ENCODE measurements at regions not wholly inside any gene's neighbourhood (a gene's known extent, or its start where the extent isn't known, plus 50 kb on each side); places are given as distances from the start of the nearest gene placed in this dataset.
"Not testable (repeated sequence)": the region's sequence is repeated elsewhere in the genome, so short reads cannot be mapped to it uniquely, and the experiment has no call there.

DNA sequence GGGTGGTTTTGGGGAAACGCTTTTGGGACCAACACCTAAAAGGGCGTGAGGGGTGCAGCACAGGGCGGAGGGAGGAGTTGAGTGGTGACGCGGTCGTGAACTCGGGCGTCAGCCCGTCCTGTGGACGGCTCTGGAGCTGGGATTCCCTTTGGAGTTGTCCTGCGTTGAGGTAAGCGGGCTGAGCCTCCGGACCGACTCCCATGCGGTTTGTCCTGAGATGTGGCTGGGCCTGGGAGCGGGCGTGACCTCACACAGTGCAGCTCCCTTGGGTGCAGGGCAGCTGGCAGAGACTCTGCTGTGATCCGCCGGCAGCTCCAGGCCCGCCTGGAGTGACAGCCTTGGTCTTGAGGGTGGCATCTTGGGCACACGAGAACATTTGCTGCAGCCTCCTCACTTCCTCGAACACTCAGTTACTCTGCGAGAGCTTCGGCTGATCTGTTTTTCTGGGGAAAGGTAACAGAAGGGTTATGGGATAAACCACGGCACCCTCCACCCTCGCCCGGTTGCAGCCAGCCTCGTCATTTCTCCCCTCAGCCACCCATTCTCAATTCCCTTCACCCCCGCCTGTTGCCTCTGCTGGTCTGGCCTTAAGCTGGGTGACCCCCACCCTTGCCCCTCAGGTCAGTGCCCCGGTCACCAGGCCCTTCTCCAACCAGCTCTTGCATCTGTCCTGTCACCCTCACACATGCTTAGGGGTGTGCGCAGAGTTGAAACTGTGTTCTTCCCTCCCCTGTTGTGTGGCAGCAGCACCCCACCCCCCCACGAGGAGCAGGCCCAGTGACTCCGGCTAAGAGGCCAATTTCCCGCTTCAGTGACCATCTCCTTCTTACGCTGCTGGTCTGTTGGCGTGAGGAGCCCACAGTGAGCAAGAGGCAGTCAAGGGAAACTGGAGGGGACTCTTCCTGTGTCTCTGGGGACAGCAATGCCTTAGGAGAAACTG, 94.2 kb upstream of the COL5A1 start:
- no peak for DNase-seq

DNA sequence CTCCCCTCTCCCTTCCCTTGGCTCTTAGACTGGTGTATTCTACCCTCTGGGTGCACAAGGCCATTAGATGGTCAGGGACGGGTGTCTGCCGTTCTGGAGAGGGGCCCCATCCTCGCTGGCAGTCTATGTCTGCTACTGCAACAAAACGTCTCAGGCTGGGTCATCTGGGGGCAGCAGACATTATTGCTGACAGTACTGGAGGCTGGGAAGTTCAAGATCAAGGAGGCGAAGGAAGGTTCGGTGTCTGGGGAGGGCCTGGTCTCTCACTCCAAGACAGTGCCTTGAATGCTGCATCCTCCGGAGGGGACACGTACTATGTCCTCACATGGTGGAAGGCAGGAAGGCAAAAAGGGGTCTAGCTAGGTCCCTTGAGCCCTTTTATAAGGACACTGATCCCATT, 93.4 kb upstream of the COL5A1 start:
- DNase-seq, result no peak

GRCh38 chr9:134548618-134549017, 93.0 kb upstream of the COL5A1 start:
- no peak for DNase-seq

GRCh38 chr9:134549336-134549735, 92.3 kb upstream of the COL5A1 start:
- DNase-seq, result no peak

GRCh38 chr9:134550081-134550480, 91.5 kb upstream of the COL5A1 start:
- DNase-seq, result not testable (repeated sequence)

DNA sequence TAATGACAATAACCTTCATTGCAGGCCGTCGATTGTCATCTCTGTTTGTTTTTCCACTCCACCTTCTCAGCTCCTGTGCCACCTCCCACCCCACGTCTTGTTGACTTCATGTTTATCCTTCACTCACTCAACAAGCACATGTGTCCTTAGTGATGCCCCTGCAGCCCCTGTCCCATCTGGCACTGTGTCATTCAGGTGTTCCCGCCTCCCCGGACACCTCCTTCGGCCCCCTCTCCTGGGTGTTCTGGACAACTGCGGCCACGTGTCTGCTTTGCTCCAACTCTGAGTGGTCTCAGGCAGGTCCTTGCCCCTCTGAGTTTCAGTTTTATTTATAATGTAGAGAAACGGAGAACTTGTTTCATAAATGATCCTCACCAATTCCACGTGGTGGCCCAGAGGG, 91.0 kb upstream of the COL5A1 start:
- no peak for DNase-seq

- DNase-seq, result no peak
These were observed 90.4 kb upstream of the COL5A1 start for GRCh38 chr9:134551176-134551575.

DNA sequence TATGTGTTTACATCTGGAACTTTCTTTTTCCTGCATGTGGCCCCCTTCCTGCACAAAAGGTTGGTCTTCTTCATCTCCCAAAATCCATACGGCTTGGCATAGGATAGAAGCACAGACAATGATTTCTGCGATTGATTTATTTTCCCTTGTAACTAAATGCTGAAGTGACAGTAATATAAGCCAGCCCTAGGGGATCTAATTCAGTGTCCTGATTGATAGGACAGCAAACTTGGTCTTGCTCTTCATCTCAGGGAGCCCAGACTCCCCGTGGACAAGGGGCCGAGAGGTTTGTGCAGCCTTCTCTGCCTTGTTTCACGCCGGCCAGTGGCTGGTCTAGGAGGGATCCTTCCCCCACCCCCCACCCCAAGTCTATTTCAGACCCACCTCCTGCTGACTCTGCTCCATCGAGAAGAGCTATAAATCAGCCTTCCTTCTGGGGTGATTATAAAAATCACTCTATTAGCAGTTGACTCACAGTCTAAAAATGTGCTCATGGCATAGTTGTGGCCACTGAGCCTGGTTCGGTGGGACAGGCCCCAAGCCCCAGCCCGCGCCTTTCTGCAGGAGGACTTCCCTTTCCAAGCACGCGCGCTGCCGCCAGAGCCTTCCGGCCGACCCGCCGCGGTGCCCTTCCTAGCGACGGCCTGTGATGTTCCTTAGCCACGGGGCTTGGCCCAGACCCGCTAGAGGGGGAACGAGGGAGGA, 89.8 kb upstream of the COL5A1 start:
- DNase-seq, result peak; percentile 60

DNA sequence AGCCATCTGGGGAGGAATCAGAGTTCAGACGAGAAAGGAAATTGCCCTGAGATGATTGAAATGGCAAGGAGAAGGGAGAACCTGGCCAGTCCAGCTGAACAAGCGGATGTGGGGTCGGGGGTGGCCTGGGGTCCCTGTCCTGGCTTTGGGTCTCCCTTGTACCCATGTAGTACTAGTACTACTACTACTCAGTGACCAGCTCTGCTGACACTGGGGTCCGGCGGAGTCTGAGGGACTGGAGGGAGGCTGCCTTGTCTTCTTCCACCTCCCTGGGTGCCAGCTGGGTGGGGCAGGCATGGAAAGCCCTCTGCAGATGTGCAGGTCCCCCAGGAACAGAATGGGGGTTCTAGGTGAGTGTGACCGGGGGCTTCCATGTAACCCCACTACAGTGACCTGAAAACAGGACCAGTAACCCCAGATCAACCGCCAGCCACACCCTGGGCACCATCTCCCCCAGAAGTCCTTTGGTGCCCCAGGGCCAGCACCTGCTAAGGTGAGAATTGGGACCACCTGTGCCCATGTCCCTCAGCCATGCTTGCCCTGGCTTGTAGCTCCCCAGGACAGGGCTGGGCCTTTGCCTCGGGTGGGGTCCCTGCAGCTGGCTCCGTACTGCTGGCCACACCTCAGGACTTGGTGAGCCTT, 89.1 kb upstream of the COL5A1 start:
- DNase-seq, result no peak

DNA sequence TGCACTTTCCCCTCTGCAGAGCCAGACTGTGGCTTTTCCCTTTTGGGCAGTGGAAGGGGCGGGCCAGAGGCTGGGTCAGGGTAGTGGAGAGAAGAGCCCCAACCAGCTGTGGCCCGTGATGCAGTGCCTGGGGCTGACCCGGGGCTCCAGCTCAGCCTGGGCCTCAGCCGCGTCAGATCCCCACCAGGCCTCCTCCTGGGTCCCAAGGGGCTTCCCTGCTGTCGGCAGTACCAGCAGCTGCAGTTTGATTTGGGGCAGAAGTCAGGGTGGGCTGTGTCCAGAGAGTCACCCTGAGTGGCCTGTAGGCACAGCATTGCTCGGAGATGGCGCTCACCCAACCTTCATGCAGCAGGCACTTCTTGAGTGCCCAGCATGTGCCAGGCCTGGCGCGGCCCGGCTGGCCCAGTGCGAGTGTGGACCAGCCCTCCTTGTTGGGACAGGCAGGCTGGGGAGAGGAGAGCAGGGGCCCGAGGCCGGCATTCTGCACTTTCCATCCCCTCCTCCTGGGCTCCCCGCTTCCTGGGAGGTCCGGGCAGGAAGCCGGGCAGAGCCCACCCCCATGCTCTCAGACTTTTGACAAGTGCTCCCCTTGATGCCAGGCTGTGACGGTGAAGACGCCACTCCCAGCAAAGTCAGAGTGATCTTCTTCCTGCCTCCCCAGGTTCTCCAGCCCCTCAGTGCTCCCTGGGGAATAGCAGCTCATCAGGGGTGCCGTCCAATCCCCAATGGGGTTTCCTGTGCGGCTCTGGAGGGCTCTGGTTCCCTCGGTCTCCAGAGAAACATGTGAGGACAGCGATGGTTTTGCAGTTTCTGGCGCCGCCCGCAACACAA, 88.3 kb upstream of the COL5A1 start:
- no peak for DNase-seq

- no peak for DNase-seq
These were observed 87.6 kb upstream of the COL5A1 start for GRCh38 chr9:134553996-134554372.

DNA sequence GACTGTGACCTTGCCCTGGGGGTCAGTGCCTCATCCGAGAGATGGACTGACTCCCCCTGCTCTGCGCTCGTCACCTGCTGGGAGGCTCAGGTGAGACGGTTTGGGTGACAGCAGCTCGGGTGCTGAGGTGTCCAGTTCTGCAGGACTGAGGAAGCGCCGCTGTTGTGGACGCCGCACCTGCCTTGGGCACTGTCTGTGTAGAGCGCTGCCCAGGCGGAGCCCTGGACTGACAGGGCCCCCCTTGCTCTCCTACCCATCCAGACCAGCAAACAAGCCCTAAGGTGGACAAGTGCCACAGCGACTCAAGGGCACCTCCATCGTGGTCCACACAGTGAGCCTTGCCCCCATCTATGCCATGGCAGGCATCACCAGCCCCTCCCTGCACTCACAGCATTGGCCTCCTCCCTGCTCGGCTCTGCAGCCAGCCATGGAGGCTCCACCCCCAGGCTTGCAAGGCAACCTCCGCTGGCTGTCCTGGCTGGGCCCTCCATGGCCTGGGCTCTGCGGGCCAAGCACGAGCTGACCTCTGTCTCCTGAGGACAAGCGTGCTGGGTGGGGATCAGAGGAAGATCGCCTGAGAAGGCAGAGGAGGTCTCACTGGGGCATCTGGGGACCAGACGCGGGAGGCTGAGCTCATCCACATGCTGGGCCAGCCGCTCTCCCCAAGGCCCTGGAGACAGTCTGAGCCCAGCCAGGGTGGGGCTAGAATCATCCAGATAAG, 87.1 kb upstream of the COL5A1 start:
- DNase-seq, result no peak

DNA sequence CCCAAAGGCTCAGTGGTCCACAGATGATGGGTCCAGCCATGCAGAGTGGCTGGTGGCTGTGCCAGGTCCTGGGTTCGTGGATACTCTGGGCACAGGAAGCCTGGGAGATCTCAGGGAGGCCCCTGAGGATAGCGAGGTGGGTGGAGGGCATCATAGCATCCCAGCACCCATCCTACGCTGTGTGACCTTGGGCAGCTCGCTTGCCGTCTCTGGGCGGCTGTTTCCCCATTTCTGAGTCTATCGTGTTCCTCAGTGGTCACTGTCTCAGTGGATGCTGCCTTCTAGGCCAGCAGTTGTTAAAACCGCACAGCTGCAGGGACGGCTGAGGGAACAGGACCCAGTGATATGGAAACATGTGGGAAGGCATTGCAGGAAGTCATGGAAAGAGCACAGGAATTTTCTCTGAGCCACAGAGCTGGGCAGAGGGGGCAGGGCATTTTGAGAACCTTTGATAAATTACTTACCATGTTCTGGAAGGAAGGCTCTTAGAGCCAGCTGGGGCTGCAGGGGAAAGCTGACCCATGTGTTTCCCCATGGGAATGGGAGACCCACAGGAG, 86.4 kb upstream of the COL5A1 start:
- DNase-seq, result no peak

GRCh38 chr9:134556531-134557068, 85.0 kb upstream of the COL5A1 start:
- no peak for DNase-seq

- DNase-seq, result no peak
These were observed 84.3 kb upstream of the COL5A1 start for GRCh38 chr9:134557331-134557730.

DNA sequence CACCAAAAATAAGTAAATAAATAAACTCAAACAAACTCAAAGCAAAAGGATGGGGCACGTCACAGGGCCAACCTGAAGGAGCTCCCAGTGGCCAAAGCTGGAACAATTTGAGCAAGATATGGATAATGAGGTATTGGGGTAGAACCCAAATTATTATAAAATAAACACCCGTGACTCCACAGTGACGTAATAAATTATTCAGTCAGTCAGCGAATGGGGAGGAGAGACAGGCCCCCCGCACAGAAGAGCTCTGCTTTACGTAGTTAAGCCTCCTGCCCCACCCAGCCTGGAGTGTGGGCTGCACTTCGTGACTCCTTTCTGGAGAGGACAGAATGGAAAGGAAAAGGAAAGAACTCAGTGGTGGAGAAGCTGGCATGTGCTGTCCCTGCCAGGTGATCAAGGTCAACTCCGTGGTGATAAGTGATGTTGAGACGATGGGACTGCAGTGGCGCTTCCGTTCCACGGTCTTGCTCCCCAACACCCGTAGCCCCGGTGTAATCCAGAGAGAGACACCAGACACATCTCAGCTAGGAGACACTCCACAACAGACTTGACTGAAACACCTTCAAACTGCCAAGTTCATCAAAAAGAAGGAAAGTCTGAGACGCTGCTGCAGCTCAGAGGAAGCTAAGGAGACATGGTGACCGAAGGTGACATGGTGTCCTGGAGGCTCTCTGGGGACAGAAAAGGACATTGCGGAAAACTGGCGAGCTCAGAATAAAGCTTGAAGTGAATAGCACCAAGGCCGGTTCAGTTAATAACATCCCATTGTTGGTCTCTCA, 83.3 kb upstream of the COL5A1 start:
- DNase-seq, result no peak

DNA sequence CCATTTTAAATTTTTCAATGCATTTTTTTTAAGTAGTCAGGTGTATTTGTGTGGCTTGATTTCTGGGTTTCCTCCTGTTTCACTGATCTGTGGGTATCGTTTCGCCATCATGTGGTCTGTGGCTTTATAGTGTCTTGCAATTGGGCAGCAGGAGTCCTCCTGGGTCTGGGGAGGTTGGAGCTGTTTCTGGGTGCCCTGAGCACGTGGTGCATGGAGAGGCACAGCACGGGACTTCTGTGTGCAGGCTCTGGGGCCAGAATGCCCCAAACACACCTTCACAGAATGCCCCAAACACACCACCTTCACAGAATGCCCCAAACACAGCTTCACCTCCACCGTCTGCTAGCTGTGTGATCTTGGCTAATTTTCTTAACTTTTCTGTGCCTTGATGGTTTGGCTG, 82.6 kb upstream of the COL5A1 start:
- DNase-seq, result no peak

DNA sequence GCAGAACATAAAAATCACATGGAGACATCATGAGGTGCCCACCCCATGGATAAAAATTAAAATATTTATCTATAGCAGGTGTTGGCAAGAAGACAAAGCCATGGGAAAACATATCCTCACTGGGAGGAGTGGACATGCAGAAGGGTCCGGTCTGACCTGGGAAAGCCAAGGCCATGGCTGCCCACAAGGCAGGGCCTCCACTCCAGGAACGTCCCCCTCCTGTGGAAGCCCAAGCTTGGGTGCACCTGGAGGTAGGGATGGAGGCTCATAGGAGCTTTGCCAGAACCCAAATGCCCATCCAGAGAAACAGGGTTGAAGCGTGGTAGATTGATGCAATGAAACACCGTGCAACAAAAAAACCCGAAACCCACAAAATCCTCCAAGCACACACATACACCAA, 81.4 kb upstream of the COL5A1 start:
- DNase-seq, result no peak

DNA sequence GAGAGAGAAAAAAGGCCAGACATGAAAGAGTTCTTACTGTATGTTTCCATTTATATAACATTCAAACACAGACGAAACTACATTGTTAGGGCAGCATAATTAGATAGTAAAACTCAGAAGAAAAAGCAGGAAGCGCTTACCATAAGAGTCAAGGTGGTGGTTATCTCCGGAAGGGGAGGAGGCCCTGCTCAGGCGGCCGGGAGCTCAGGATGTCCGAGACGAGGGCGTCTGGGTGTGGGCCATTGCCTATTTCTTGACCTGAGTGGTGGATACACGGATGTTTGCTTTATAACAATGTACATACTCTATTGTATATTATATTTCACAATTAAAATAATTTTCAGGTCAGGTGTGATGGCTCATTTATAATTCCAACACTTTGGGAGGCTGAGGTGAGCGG, 80.9 kb upstream of the COL5A1 start:
- no peak for DNase-seq

- no peak for DNase-seq
These were observed 80.0 kb upstream of the COL5A1 start for GRCh38 chr9:134561427-134562145.
